ENCODE measurements at regions not wholly inside any gene's neighbourhood (a gene's known extent, or its start where the extent isn't known, plus 50 kb on each side); places are given as distances from the start of the nearest gene placed in this dataset.

GRCh38 chr4:118587116-118587831 is 97.9 kb upstream of the METTL14 start:
- no peak for TF ChIP-seq CTCF (IDR thresholded peaks at IDR 0.05; ENCODE audit: insufficient read depth, low read length, poor library complexity, severe bottlenecking)
- no peak for TF ChIP-seq EZH2phosphoT487 (conservative IDR thresholded peaks at IDR 0.05; ENCODE audit: low read length)
